ENCODE measurements at regions not wholly inside any gene's neighbourhood (a gene's known extent, or its start where the extent isn't known, plus 50 kb on each side); places are given as distances from the start of the nearest gene placed in this dataset.

DNA sequence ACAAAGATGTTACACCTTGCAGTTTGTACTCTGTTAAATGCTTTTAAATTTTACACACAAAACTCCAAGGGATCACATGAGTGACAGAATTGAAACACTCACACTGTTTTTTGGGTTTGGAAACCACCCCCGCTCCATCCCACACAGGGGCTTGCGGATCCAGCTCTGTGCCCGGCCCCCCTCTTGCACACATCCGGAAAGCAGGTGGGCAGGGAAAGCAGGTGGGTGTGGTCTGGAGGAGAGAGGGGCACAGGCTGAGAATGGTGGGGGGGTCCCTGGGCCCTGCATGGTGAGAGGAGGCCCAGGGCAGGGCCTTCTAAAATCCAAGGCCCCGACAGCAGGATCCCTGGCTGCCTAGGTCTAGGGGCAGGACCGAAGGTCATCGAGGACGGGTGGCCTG is 88.5 kb upstream of the HPCAL1 start:
- no peak overlapping the region for H3K9ac ChIP-seq (ENCODE audit: low read depth in 1 of 2, low read length in 2 of 2)
- no peaks in the 10 kb centered on the region for H3K27me3 ChIP-seq (ENCODE audit: control insufficient read depth in 4 of 4, insufficient read depth in 4 of 4, low read length in 3 of 4)
- no peak for DNase-seq (ENCODE audit: low spot score)
- H3K4me3 ChIP-seq (ENCODE audit: low read depth in 1 of 3, low read length in 3 of 3): no peak overlapping the region
- H3K9me3 ChIP-seq (ENCODE audit: control insufficient read depth in 4 of 4, low read length in 3 of 4): no peaks in the 10 kb centered on the region
- H3K27ac ChIP-seq (ENCODE audit: low read depth in 1 of 2, low read length in 2 of 2): no peak overlapping the region
- TF ChIP-seq GABPA (IDR thresholded peaks at IDR 0.05 in 1 of 2, conservative IDR thresholded peaks at IDR 0.05 in 1 of 2): no peak
- TF ChIP-seq, protein P1, sequence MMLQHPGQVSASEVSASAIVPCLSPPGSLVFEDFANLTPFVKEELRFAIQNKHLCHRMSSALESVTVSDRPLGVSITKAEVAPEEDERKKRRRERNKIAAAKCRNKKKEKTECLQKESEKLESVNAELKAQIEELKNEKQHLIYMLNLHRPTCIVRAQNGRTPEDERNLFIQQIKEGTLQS (IDR thresholded peaks at IDR 0.05): no peak
- TF ChIP-seq JUND (IDR thresholded peaks at IDR 0.05): no peak
- no peak for TF ChIP-seq EGR1 (IDR thresholded peaks at IDR 0.05; ENCODE audit: low read depth in 2 of 2)
- TF ChIP-seq HNF4G (IDR thresholded peaks at IDR 0.05): no peak
- TF ChIP-seq NR2F2 (IDR thresholded peaks at IDR 0.05): no peak
- no peak for TF ChIP-seq FOXA2 (IDR thresholded peaks at IDR 0.05)
- TF ChIP-seq SP1 (IDR thresholded peaks at IDR 0.05): no peak
- TF ChIP-seq, protein P2, sequence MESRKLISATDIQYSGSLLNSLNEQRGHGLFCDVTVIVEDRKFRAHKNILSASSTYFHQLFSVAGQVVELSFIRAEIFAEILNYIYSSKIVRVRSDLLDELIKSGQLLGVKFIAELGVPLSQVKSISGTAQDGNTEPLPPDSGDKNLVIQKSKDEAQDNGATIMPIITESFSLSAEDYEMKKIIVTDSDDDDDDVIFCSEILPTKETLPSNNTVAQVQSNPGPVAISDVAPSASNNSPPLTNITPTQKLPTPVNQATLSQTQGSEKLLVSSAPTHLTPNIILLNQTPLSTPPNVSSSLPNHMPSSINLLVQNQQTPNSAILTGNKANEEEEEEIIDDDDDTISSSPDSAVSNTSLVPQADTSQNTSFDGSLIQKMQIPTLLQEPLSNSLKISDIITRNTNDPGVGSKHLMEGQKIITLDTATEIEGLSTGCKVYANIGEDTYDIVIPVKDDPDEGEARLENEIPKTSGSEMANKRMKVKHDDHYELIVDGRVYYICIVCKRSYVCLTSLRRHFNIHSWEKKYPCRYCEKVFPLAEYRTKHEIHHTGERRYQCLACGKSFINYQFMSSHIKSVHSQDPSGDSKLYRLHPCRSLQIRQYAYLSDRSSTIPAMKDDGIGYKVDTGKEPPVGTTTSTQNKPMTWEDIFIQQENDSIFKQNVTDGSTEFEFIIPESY (IDR thresholded peaks at IDR 0.05): no peak
- TF ChIP-seq, protein P3, sequence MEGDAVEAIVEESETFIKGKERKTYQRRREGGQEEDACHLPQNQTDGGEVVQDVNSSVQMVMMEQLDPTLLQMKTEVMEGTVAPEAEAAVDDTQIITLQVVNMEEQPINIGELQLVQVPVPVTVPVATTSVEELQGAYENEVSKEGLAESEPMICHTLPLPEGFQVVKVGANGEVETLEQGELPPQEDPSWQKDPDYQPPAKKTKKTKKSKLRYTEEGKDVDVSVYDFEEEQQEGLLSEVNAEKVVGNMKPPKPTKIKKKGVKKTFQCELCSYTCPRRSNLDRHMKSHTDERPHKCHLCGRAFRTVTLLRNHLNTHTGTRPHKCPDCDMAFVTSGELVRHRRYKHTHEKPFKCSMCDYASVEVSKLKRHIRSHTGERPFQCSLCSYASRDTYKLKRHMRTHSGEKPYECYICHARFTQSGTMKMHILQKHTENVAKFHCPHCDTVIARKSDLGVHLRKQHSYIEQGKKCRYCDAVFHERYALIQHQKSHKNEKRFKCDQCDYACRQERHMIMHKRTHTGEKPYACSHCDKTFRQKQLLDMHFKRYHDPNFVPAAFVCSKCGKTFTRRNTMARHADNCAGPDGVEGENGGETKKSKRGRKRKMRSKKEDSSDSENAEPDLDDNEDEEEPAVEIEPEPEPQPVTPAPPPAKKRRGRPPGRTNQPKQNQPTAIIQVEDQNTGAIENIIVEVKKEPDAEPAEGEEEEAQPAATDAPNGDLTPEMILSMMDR (IDR thresholded peaks at IDR 0.05; ENCODE audit: low read depth, low read length, missing input control): no peak
- no peak for TF ChIP-seq YY1 (IDR thresholded peaks at IDR 0.05)
- TF ChIP-seq, protein P4, sequence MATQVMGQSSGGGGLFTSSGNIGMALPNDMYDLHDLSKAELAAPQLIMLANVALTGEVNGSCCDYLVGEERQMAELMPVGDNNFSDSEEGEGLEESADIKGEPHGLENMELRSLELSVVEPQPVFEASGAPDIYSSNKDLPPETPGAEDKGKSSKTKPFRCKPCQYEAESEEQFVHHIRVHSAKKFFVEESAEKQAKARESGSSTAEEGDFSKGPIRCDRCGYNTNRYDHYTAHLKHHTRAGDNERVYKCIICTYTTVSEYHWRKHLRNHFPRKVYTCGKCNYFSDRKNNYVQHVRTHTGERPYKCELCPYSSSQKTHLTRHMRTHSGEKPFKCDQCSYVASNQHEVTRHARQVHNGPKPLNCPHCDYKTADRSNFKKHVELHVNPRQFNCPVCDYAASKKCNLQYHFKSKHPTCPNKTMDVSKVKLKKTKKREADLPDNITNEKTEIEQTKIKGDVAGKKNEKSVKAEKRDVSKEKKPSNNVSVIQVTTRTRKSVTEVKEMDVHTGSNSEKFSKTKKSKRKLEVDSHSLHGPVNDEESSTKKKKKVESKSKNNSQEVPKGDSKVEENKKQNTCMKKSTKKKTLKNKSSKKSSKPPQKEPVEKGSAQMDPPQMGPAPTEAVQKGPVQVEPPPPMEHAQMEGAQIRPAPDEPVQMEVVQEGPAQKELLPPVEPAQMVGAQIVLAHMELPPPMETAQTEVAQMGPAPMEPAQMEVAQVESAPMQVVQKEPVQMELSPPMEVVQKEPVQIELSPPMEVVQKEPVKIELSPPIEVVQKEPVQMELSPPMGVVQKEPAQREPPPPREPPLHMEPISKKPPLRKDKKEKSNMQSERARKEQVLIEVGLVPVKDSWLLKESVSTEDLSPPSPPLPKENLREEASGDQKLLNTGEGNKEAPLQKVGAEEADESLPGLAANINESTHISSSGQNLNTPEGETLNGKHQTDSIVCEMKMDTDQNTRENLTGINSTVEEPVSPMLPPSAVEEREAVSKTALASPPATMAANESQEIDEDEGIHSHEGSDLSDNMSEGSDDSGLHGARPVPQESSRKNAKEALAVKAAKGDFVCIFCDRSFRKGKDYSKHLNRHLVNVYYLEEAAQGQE (IDR thresholded peaks at IDR 0.05): no peak
- no peak for TF ChIP-seq TAF1 (conservative IDR thresholded peaks at IDR 0.05)
- TF ChIP-seq RXRA (IDR thresholded peaks at IDR 0.05): no peak
- no peaks in the 10 kb centered on the region for H3K4me1 ChIP-seq (ENCODE audit: control insufficient read depth in 4 of 4, insufficient read depth in 4 of 4, low read length in 3 of 4)
- WGBS: 86% methylated on average over 8 of the region's 8 CpGs
- no peaks in the 10 kb centered on the region for H3K36me3 ChIP-seq (ENCODE audit: control insufficient read depth in 4 of 4, insufficient read depth in 3 of 4, low read depth in 1 of 4, low read length in 3 of 4)

DNA sequence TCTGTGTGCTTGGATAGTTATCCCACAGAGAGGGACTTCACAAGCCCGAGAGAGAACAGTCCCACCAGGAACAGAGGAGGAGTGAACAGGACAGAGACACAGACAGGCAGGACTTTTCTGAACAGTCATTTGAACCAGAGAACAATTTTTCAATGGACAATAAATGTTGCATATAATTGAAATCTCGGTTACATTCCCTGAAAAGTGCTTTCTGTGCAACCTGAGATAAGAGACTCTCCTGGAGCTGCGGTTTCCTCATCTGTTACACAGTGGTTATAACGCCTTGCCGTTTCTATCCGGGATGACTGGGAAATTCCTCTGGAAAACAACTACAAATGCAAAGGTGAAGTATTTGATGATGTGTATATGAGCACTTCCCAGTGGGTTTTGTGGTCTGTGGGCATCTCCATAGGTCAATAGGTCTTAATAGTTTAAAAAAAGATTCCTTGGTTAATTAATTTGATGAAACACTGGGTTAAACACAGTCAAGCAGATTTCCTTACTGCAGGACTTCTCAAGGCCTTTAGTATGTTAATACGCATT is 87.2 kb upstream of the HPCAL1 start:
- H3K27ac ChIP-seq (ENCODE audit: low read depth in 1 of 2, low read length in 2 of 2): no peak overlapping the region
- no peak for TF ChIP-seq EGR1 (IDR thresholded peaks at IDR 0.05; ENCODE audit: low read depth in 2 of 2)
- TF ChIP-seq HNF4G (IDR thresholded peaks at IDR 0.05): no peak
- no peak for TF ChIP-seq YY1 (IDR thresholded peaks at IDR 0.05)
- TF ChIP-seq, protein P5, sequence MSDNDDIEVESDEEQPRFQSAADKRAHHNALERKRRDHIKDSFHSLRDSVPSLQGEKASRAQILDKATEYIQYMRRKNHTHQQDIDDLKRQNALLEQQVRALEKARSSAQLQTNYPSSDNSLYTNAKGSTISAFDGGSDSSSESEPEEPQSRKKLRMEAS (IDR thresholded peaks at IDR 0.05): no peak
- no peak for TF ChIP-seq TAF1 (conservative IDR thresholded peaks at IDR 0.05)
- no peak for TF ChIP-seq FOXA2 (IDR thresholded peaks at IDR 0.05)
- TF ChIP-seq, protein P1 (IDR thresholded peaks at IDR 0.05): no peak
- TF ChIP-seq NR2F2 (IDR thresholded peaks at IDR 0.05): no peak
- no peak for TF ChIP-seq JUND (IDR thresholded peaks at IDR 0.05)
- 96% methylated on average over 7 of the region's 7 CpGs for WGBS
- DNase-seq (ENCODE audit: low spot score): no peak
- H3K9ac ChIP-seq (ENCODE audit: low read depth in 1 of 2, low read length in 2 of 2): no peak overlapping the region
- no peak overlapping the region for H3K4me3 ChIP-seq (ENCODE audit: low read depth in 1 of 3, low read length in 3 of 3)
- H3K36me3 ChIP-seq (ENCODE audit: control insufficient read depth in 4 of 4, insufficient read depth in 3 of 4, low read depth in 1 of 4, low read length in 3 of 4): no peaks in the 10 kb centered on the region
- no peaks in the 10 kb centered on the region for H3K9me3 ChIP-seq (ENCODE audit: control insufficient read depth in 4 of 4, low read length in 3 of 4)
- no peaks in the 10 kb centered on the region for H3K27me3 ChIP-seq (ENCODE audit: control insufficient read depth in 4 of 4, insufficient read depth in 4 of 4, low read length in 3 of 4)
- no peaks in the 10 kb centered on the region for H3K4me1 ChIP-seq (ENCODE audit: control insufficient read depth in 4 of 4, insufficient read depth in 4 of 4, low read length in 3 of 4)

Measured in liver (tissue), 8 donors.